Amniotic stem cell (primary cell): ENCODE measurements at regions not wholly inside any gene's neighbourhood (a gene's known extent, or its start where the extent isn't known, plus 50 kb on each side); places are given as distances from the start of the nearest gene placed in this dataset.

ENCODE experiments used
- DNase-seq: peaks from one replicate; lab custom pipeline; 2025; lab: John Stamatoyannopoulos, UW

GRCh38 chr13:105607016-105607415, 928.4 kb downstream of the EFNB2 start:
- no peak for DNase-seq

- DNase-seq = no peak
These were observed 932.3 kb downstream of the EFNB2 start for GRCh38 chr13:105602956-105603670.

- DNase-seq = no peak
These were observed 935.9 kb downstream of the EFNB2 start for GRCh38 chr13:105599477-105600037.

DNA sequence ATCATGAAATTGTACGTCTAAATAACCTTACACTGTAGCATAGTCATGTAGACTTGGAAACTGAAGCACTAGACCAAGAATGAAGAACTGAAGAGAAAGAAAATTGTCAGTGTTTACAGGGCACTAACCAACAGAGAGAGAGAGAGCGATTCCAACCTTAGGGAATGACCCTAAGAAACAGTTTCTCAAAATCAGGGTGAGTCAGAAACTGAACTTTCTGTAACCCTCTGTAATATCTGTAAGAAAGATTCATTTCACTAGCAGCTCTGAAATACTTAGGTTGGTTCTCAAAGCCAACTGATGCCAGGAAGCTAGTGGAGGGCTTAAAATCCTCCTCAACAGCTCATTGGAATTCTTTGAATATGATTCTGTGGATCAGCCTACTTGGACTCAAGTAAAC, 936.9 kb downstream of the EFNB2 start:
- peak; percentile 61 for DNase-seq

DNA sequence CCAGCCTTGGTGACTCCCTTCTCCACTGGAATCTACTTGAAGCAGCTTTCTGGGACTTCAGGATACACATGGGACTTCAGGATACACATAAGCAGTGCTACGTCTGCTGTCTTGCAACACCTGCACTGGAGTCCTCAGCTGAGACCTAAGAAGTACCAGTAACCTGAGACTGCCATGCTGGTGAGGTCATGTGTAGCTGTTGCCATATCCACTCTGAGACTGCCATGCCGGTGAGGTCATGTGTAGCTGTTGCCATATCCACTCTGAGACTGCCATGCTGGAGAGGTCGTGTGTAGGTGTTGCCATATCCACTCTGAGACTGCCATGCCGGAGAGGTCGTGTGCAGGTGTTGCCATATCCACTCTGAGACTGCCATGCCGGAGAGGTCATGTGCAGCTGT, 937.9 kb downstream of the EFNB2 start:
- DNase-seq = no peak

DNA sequence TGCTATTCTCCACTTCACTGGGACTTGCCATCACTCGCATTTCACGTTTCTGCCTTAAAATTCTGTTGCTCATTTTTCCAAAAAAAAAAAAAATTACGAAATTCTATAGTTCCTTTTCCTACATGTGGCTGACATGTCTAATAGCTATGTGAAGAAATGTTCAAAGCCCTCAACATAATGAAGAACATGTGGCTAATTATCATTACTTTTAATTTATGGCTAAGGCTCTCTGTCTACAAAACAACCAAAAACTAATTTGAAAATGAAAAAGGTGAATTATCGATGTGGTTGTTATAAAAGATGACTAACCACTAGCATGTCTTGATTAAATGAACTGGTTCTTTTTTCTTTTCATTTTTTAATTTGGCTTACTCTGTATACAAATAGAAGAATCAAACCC, 940.0 kb downstream of the EFNB2 start:
- DNase-seq = no peak

- no peak for DNase-seq
These were observed 944.2 kb downstream of the EFNB2 start for GRCh38 chr13:105591277-105591676.

DNA sequence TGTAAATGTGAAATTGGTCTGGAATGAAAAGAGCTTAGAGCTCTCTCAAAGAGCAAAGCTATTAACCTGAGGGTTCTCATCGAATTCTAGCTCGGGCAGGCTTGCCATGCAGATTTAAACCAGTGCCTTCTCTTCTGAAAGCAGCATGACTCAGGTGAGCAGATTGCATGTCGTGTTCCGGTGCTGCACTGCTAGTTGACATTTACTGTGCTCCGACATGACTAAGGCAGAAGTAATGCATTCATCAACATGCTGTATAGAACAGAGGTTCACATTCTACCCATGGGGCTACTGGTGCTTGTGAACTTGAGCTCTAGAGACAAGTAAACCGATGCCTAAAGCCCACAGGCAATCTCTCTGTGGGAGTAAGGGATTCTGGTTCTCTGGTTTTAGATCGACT, 947.7 kb downstream of the EFNB2 start:
- DNase-seq = no peak

DNA sequence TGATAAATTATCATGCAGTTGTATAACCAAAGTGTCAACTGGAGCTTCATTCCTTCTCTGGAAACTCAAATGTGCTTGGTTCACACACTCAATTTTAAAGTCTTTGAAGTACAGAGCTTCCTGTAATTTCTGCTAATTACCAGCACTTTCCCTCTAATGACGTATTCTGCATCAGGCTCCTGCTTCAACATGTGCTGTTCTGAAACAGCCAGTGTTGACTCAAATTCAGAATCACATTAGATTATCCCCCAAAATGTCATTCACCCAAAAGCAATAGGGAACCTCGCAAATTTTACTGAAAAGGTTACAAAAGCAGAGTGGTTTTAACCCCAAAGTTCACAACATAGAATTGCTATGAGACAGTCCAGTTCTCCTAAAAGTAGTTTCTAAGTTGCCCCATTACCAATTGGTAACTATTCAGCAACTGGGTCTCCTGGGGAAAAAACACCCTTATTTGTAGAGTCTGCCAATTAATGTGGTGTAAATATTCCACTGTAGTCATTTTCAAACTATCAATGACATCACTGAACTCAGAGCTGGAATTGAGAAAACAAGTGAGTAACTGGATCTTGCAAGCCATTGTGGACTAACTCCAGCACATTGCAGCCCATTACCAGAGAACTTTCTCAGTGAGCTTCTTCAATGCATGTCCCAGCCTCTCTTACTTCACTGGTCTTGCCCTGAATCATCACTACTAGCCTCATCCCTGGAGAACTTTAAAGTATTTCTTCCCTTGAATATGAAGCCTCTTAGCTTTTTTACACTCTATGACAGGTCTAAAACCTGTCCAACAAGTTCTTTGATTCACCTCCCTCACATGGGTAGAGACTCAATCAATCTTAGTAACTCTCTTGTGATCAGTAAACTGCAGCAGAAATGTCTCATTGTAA, 955.4 kb downstream of the EFNB2 start:
- no peak for DNase-seq

DNA sequence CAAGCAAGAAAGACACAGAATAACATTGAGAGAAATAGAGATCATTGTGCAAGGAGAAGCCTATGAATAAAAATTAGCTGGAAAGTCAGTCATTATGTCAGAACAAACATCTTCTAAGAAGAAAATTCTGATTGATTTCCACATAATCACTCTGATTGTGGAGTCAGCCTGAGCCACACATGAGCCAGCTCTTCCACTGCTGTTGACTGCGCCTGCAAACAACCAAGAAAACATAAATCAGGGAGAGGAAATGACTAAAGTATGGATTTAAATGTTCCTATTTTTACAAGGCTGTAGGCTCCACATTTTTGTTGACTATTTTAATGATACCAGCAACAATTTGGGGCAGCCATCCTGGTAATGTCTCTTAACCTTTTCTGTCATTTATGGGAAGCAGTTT, 962.3 kb downstream of the EFNB2 start:
- DNase-seq = no peak

DNA sequence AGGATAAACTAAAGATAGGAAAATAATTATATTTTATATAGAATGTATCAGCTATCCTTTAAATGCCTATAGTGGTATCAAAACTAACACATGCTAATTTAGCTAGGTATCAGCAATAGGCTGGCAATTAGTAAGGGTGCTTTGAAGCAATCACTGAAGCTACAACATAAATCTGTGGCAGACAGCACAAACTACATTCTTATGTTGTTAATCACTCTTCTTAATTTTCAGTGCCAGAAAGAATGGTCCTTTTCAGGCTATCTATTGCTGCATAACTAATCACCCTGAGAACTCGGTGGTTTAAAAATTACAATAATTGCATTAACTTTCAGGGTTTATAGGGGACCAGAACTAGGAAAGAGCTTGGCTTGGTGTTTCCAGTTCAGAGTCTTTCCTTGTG, 963.1 kb downstream of the EFNB2 start:
- DNase-seq = no peak

GRCh38 chr13:105569816-105570215, 965.6 kb downstream of the EFNB2 start:
- no peak for DNase-seq

- no peak for DNase-seq
These were observed 967.4 kb downstream of the EFNB2 start for GRCh38 chr13:105567951-105568525.

GRCh38 chr13:105565136-105565727, 970.2 kb downstream of the EFNB2 start:
- DNase-seq = no peak

DNA sequence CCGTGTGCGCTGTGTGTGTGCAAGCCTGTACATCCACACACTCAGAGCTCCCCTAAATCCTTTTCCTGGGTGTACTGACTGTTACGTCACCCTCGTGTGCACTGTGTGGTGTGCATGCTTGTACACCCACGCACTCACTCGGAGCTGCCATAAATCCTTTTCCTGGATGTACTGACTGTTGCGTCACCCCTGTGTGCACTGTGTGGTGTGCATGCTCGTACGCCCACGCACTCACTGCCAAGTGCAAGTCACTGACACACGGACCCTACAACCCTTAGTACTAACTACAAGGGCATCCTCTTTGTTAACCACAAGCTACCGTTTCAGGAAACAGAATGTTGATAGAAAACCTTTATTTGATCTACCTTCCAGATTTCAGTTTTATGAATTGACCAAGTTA, 983.4 kb downstream of the EFNB2 start:
- DNase-seq = no peak

- DNase-seq = no peak
These were observed 987.6 kb downstream of the EFNB2 start for GRCh38 chr13:105547851-105548250.

- DNase-seq = no peak
These were observed 989.7 kb downstream of the EFNB2 start for GRCh38 chr13:105545811-105546210.

DNA sequence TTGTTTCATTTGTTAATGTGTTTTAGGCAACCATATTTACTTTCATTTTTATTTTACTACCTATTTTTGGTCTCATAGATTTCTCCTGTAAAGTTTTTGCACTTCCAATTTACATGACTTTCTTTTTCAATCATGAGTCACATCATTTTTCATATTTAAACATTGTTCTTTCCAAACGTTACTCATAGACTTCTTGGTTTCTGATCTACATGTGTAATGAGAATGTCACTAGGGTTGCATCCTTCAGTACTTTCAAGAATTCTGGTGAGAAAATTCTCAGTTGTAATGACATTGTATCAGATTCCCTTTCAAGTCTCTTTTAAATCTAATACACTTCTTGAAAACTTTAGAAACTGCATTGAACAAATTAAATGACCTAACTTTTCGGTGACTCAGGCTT, 991.7 kb downstream of the EFNB2 start:
- DNase-seq = no peak

- no peak for DNase-seq
These were observed 993.9 kb downstream of the EFNB2 start for GRCh38 chr13:105541565-105541964.

DNA sequence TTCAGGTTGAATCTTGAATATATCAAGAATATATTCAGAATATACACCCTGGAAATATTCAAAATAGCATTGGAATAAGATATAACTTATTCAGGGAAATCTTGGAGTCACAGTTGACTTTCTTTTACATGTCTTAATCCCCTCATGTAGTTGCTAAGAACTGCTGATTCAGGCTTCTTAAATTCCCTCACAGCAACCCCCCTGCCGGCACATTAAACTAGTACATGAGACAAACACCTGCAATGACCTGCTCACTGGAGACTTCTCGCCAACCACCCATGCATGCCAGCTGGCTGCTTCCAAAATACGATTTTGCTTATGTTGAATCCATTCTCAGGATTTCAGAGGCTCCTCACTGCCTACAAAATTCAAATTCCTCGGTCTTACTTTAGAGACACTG, 997.1 kb downstream of the EFNB2 start:
- DNase-seq = no peak

DNA sequence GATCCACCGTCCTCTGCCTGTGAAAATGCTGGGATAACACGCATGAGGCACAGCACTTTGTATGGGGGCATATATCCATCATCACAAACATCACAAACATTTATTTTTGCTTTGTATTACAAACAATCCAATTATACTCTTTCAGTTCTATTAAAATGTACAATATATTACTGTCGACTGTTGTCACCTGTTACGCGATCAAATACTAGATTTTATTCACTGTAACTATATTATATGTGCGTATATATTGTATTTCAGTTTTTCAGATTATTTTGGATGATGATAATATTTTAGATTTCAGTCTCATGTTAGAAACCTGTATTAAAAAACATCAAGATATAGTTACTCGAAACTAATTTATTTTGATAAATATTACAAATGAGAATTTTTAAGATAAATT, 998.3 kb downstream of the EFNB2 start:
- no peak for DNase-seq

- DNase-seq = no peak
These were observed 1005.0 kb downstream of the EFNB2 start for GRCh38 chr13:105530468-105530867.
